ENCODE measurements at regions not wholly inside any gene's neighbourhood (a gene's known extent, or its start where the extent isn't known, plus 50 kb on each side); places are given as distances from the start of the nearest gene placed in this dataset.

- no peak for DNase-seq (ENCODE audit: extremely low spot score)
- POLR2A ChIA-PET = no interaction called here
- CTCF ChIA-PET = no interaction called here
- TF ChIP-seq NFRKB (IDR thresholded peaks at IDR 0.05) (no peak), SUZ12 (IDR thresholded peaks at IDR 0.05) (no peak), ARNT (IDR thresholded peaks at IDR 0.05) (no peak), SP1 (IDR thresholded peaks at IDR 0.05) (no peak), ELF4 (IDR thresholded peaks at IDR 0.05) (no peak), BHLHE40 (IDR thresholded peaks at IDR 0.05; ENCODE audit: borderline replicate concordance) (no peak), FOXM1 (IDR thresholded peaks at IDR 0.05; ENCODE audit: borderline replicate concordance) (no peak), L3MBTL2 (conservative IDR thresholded peaks at IDR 0.05) (no peak), FOXA1 (IDR thresholded peaks at IDR 0.05) (no peak)
These were observed 373.6 kb downstream of the NUP35 start for GRCh38 chr2:183497861-183498260.

DNA sequence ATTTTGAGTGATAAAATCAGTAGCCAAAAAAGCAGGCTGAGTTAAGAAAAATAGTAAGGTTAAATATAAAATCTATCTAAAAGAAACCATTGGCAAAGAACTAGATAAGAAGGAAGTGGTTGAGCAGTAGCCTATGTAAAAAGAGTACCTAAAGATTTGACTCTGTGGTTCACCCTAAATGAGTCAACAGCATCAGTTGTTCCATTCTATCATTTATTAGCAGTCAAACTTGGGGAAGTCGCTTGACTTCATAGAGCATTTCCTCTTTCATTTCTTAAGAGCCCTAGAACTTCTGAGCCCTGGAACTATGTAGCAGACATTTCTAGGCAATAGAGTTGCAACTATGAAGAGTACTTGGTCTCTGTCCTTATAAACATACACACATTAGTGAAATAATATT, 381.7 kb downstream of the NUP35 start:
- POLR2A ChIA-PET = no interaction called here
- TF ChIP-seq PKNOX1 (IDR thresholded peaks at IDR 0.05) (no peak), TARDBP (IDR thresholded peaks at IDR 0.05) (no peak), FOXA1 (IDR thresholded peaks at IDR 0.05) (no peak), ARNT (IDR thresholded peaks at IDR 0.05) (no peak), ZNF384 (IDR thresholded peaks at IDR 0.05) (no peak), NFRKB (IDR thresholded peaks at IDR 0.05) (no peak), L3MBTL2 (conservative IDR thresholded peaks at IDR 0.05) (no peak), CTBP1 (IDR thresholded peaks at IDR 0.05; ENCODE audit: borderline replicate concordance) (no peak), FOXM1 (IDR thresholded peaks at IDR 0.05; ENCODE audit: borderline replicate concordance) (no peak), BHLHE40 (IDR thresholded peaks at IDR 0.05; ENCODE audit: borderline replicate concordance) (no peak), ELF4 (IDR thresholded peaks at IDR 0.05) (no peak), SUZ12 (IDR thresholded peaks at IDR 0.05) (no peak), LEF1 (IDR thresholded peaks at IDR 0.05; ENCODE audit: borderline replicate concordance) (no peak), SP1 (IDR thresholded peaks at IDR 0.05) (no peak), FOXK2 (IDR thresholded peaks at IDR 0.05) (no peak), HDGF (IDR thresholded peaks at IDR 0.05; ENCODE audit: borderline replicate concordance) (no peak)
- CTCF ChIA-PET = no interaction called here
- no peak for DNase-seq (ENCODE audit: extremely low spot score)

- TF ChIP-seq PKNOX1 (IDR thresholded peaks at IDR 0.05) (no peak), LEF1 (IDR thresholded peaks at IDR 0.05; ENCODE audit: borderline replicate concordance) (no peak), TARDBP (IDR thresholded peaks at IDR 0.05) (no peak), FOXM1 (IDR thresholded peaks at IDR 0.05; ENCODE audit: borderline replicate concordance) (no peak), SP1 (IDR thresholded peaks at IDR 0.05) (no peak), FOXA1 (IDR thresholded peaks at IDR 0.05) (no peak), CTBP1 (IDR thresholded peaks at IDR 0.05; ENCODE audit: borderline replicate concordance) (no peak), ELF4 (IDR thresholded peaks at IDR 0.05) (no peak), FOXK2 (IDR thresholded peaks at IDR 0.05) (no peak), L3MBTL2 (conservative IDR thresholded peaks at IDR 0.05) (no peak), ARNT (IDR thresholded peaks at IDR 0.05) (no peak), SUZ12 (IDR thresholded peaks at IDR 0.05) (no peak), BHLHE40 (IDR thresholded peaks at IDR 0.05; ENCODE audit: borderline replicate concordance) (no peak)
- DNase-seq (ENCODE audit: extremely low spot score) = no peak
- ChIA-PET CTCF (no interaction called here), POLR2A (no interaction called here)
These were observed 386.9 kb downstream of the NUP35 start for GRCh38 chr2:183511154-183511553.

DNA sequence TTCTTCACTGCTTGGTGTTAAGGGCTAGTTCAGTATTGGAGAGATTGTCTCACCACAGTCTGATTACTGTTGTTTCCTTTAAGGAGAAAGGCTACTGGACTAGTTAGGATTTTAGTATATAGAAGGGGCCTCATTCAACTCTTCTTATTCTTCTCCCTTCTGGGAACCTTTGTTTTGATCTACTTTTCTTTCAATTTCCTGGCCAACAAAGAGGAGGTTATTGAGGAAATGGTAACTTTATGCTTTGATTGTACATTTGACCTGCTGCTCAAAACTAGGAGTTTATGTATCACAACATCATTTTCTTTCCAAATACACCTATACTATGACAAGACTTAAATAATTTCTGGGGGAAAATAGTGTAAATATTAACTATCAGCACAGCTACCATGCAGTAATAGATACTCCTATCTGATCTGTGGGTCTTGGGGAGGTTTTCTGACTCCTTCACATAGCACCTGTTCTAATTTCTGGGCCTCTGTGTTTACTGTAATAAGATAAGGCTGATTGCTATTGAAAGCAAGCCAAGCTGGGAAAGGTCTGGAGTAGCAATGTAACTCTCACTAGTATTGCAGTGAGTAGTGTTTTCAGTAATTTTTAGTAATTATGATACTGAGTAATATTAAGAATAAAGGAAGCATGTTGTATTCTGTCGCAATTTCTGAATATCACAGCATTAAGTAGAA, 395.3 kb downstream of the NUP35 start:
- ChIA-PET CTCF (no interaction called here), POLR2A (no interaction called here)
- TF ChIP-seq LEF1 (IDR thresholded peaks at IDR 0.05; ENCODE audit: borderline replicate concordance) (no peak), L3MBTL2 (conservative IDR thresholded peaks at IDR 0.05) (no peak), NFRKB (IDR thresholded peaks at IDR 0.05) (no peak), PKNOX1 (IDR thresholded peaks at IDR 0.05) (no peak), ELF4 (IDR thresholded peaks at IDR 0.05) (no peak), HDGF (IDR thresholded peaks at IDR 0.05; ENCODE audit: borderline replicate concordance) (no peak), ZNF384 (IDR thresholded peaks at IDR 0.05) (no peak), BHLHE40 (IDR thresholded peaks at IDR 0.05; ENCODE audit: borderline replicate concordance) (no peak), FOXA1 (IDR thresholded peaks at IDR 0.05) (no peak), SP1 (IDR thresholded peaks at IDR 0.05) (no peak), FOXM1 (IDR thresholded peaks at IDR 0.05; ENCODE audit: borderline replicate concordance) (no peak), TARDBP (IDR thresholded peaks at IDR 0.05) (no peak), FOXK2 (IDR thresholded peaks at IDR 0.05) (no peak)
- no peak for DNase-seq (ENCODE audit: extremely low spot score)

DNA sequence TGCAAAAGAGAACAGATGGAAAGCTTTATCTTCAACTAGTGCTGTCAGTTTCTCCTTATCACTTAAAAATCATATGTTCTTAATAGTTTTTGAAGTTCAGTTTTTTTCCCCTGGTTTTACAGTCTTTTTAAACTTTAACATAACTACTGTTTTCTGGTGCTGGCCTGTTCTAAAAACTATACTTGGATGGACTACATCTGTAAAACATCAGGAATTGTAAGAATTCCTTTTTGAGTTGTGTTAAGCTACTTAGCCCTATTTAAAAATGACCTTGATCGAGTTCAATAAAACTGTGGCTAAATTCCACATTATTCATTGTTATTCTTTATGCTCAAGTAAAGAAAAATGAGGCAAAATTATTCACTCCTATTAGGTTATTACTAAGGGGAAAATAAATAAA, 397.7 kb downstream of the NUP35 start:
- ChIA-PET POLR2A (no interaction called here), CTCF (no interaction called here)
- TF ChIP-seq ELF4 (IDR thresholded peaks at IDR 0.05) (no peak), SP1 (IDR thresholded peaks at IDR 0.05) (no peak), NFRKB (IDR thresholded peaks at IDR 0.05) (no peak), TARDBP (IDR thresholded peaks at IDR 0.05) (no peak), FOXM1 (IDR thresholded peaks at IDR 0.05; ENCODE audit: borderline replicate concordance) (no peak), FOXA1 (IDR thresholded peaks at IDR 0.05) (no peak), HDGF (IDR thresholded peaks at IDR 0.05; ENCODE audit: borderline replicate concordance) (no peak)
- DNase-seq (ENCODE audit: extremely low spot score) = no peak

GRCh38 chr2:183522489-183523266, 398.4 kb downstream of the NUP35 start:
- ChIA-PET POLR2A (no interaction called here), CTCF (no interaction called here)
- no peak for DNase-seq (ENCODE audit: extremely low spot score)
- no peak for TF ChIP-seq FOXA1 (IDR thresholded peaks at IDR 0.05)
- no peak for TF ChIP-seq NFRKB (IDR thresholded peaks at IDR 0.05)
